ENCODE measurements at regions not wholly inside any gene's neighbourhood (a gene's known extent, or its start where the extent isn't known, plus 50 kb on each side); places are given as distances from the start of the nearest gene placed in this dataset.

DNA sequence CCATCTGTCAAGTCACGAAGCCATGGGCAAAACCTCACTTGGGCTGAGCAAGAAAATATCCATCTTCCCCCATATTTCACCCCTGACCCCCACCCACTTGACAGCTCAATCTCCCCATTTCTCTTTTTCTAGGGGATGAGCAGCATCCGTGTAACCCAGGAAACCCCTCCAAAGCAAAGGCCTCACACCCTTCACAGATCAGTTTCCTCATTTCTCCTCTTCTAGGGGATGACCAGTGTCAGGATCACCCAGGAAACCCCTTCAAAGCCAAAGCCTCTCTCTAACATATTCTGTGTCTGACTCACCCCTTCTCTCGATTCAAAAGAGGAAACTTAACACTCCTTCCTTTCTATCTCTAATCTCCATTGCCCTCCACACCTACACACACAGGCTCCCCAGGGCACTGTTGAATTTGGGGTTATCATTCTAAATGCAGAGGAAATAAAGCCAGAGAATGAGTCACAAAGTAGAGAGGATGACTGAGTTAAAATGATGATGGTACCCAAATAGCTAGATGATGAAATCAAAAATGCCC is 439.7 kb downstream of the BUD13 start:
- Histone ChIP-seq H3K4me1 (ENCODE audit: control insufficient read depth in 2 of 2, insufficient read depth in 2 of 2, low read length in 2 of 2) (no peaks in the 10 kb centered on the region), H3K36me3 (ENCODE audit: control insufficient read depth in 2 of 2, insufficient read depth in 2 of 2, low read length in 1 of 2) (no peaks in the 10 kb centered on the region), H3K27ac (ENCODE audit: low read depth in 1 of 2, low read length in 1 of 2) (no peak overlapping the region), H3K9me3 (ENCODE audit: control insufficient read depth in 2 of 2, insufficient read depth in 1 of 2, low read length in 1 of 2) (no peaks in the 10 kb centered on the region), H3K27me3 (ENCODE audit: control insufficient read depth in 2 of 2, insufficient read depth in 1 of 2, low read length in 1 of 2) (no peaks in the 10 kb centered on the region), H3K4me3 (ENCODE audit: low read length in 2 of 2) (no peak overlapping the region)
- 69% methylated on average over 3 of the region's 3 CpGs for WGBS
- DNase-seq (ENCODE audit: low read depth in 6 of 9, low spot score in 9 of 9): no peak

DNA sequence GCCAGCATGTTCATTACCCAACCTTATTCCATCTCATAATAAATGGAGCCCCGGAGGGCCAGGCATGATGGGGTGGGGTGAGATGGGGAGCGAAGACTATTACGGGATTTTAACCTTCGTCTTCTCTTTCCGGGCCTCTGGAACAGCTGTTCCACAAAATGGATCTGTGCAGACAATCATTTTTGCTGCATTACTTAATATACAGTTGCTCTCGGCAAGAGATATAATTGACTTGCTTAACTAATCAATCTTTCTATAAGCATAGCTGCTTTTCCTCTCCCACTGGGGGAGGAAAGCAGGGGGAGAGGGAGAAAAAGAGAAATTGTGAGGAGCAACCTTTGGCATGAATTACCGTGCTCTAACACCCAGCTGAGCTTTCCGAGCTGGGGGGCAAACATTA is 440.4 kb downstream of the BUD13 start:
- Histone ChIP-seq H3K36me3 (ENCODE audit: control insufficient read depth in 2 of 2, insufficient read depth in 2 of 2, low read length in 1 of 2) (no peaks in the 10 kb centered on the region), H3K27ac (ENCODE audit: low read depth in 1 of 2, low read length in 1 of 2) (no peak overlapping the region), H3K9me3 (ENCODE audit: control insufficient read depth in 2 of 2, insufficient read depth in 1 of 2, low read length in 1 of 2) (no peaks in the 10 kb centered on the region), H3K27me3 (ENCODE audit: control insufficient read depth in 2 of 2, insufficient read depth in 1 of 2, low read length in 1 of 2) (no peaks in the 10 kb centered on the region), H3K4me1 (ENCODE audit: control insufficient read depth in 2 of 2, insufficient read depth in 2 of 2, low read length in 2 of 2) (no peaks in the 10 kb centered on the region), H3K4me3 (ENCODE audit: low read length in 2 of 2) (no peak overlapping the region)
- WGBS: 92% methylated on average over 8 of the region's 8 CpGs
- no peak for DNase-seq (ENCODE audit: low read depth in 6 of 9, low spot score in 9 of 9)

DNA sequence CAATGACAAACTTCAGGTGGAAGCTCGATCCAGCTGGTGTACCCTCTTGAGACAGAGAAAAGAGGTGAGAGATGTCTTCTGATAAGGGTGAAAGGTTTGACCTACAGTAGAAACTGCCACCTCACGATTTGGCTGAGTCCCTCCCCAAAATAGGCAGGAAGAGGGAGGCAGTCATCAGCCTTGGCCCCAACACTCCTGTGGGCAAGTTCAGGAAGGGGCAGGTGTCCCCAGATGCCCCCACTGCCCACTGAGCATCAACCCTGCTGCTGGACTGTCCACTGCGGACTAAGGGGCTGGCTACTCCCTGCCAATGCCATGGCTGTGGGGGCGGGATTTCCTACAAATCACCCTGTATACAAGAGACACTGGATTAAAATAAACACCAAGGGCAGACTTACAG is 441.4 kb downstream of the BUD13 start:
- H3K27me3 ChIP-seq (ENCODE audit: control insufficient read depth in 2 of 2, insufficient read depth in 1 of 2, low read length in 1 of 2): no peaks in the 10 kb centered on the region
- no peaks in the 10 kb centered on the region for H3K9me3 ChIP-seq (ENCODE audit: control insufficient read depth in 2 of 2, insufficient read depth in 1 of 2, low read length in 1 of 2)
- no peak overlapping the region for H3K4me3 ChIP-seq (ENCODE audit: low read length in 2 of 2)
- H3K4me1 ChIP-seq (ENCODE audit: control insufficient read depth in 2 of 2, insufficient read depth in 2 of 2, low read length in 2 of 2): no peaks in the 10 kb centered on the region
- H3K27ac ChIP-seq (ENCODE audit: low read depth in 1 of 2, low read length in 1 of 2): no peak overlapping the region
- 90% methylated on average over 4 of the region's 4 CpGs for WGBS
- H3K36me3 ChIP-seq (ENCODE audit: control insufficient read depth in 2 of 2, insufficient read depth in 2 of 2, low read length in 1 of 2): no peaks in the 10 kb centered on the region
- DNase-seq (ENCODE audit: low read depth in 6 of 9, low spot score in 9 of 9): no peak

DNA sequence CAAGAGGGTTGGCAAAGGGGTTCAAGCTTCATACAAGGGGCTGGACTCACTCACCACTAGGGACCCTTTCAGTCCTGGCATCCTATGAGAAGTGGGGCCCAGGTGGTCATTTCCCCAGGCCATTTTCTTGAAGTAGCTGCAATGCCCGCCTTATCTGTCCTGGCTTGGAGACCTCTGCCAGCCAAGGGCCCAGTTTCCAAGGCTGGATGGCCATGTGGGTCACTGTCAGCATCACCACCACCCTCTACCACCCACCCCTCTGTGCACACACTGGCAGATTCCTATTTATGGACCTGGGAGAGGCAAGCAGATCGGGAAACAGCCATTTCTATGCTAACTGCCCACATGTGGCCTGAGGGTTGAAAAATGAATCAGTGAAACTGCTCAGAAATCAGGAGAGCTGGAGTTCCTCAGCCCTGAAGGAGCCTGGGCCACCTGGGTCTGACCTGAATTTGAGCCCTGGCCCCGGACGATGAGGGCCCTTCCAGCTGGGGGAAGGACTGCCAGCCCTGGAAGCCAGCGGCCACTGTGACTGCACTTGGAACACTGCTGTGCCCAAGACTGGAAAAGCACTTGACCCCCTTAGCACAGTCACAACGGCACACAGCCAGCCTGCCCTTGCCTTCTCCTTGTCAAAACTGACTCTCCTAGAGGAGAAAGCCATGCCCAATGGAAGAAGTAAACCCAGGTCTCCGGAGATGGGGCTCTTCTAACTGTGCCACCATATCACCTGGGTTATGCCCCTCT is 442.2 kb downstream of the BUD13 start:
- H3K4me1 ChIP-seq (ENCODE audit: control insufficient read depth in 2 of 2, insufficient read depth in 2 of 2, low read length in 2 of 2): no peaks in the 10 kb centered on the region
- WGBS: 94% methylated on average over 7 of the region's 7 CpGs
- no peak for DNase-seq (ENCODE audit: low read depth in 6 of 9, low spot score in 9 of 9)
- H3K9me3 ChIP-seq (ENCODE audit: control insufficient read depth in 2 of 2, insufficient read depth in 1 of 2, low read length in 1 of 2): no peaks in the 10 kb centered on the region
- H3K36me3 ChIP-seq (ENCODE audit: control insufficient read depth in 2 of 2, insufficient read depth in 2 of 2, low read length in 1 of 2): no peaks in the 10 kb centered on the region
- H3K27me3 ChIP-seq (ENCODE audit: control insufficient read depth in 2 of 2, insufficient read depth in 1 of 2, low read length in 1 of 2): no peaks in the 10 kb centered on the region
- H3K4me3 ChIP-seq (ENCODE audit: low read length in 2 of 2): no peak overlapping the region
- no peak overlapping the region for H3K27ac ChIP-seq (ENCODE audit: low read depth in 1 of 2, low read length in 1 of 2)

DNA sequence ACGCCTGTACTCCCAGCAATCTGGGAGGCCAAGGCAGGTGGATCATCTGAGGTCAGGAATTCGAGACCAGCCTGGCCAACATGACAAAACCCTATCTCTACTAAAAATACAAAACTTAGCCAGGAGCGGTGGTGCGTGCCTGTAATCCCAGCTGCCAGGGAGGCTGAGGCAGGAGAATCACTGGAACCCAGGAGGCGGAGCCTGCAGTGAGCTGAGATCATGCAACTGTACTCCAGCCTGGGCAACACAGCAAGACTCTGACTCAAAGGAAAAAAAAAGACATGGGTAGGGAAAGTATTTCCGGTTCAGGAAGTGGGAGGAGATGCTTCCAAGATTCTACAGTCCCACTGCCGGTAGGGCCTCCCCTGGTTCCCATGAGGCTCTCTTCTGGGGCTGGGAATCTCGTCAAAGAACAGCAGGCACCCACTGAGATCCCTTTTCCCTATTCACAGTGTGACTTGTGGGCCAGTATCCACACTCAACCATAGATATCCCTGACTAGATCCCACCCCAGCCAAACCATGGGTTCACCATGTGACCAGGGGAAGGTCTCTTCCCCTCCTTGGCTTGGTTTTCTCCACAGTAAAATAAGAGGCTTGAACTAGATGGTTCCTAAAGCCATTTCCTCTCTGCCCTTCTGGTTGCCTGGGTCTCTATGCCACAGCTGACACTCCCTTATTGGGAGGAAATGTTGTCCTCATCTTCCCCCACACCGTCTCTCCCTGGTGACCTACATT is 443.3 kb downstream of the BUD13 start:
- H3K4me1 ChIP-seq (ENCODE audit: control insufficient read depth in 2 of 2, insufficient read depth in 2 of 2, low read length in 2 of 2): no peaks in the 10 kb centered on the region
- H3K36me3 ChIP-seq (ENCODE audit: control insufficient read depth in 2 of 2, insufficient read depth in 2 of 2, low read length in 1 of 2): no peaks in the 10 kb centered on the region
- no peak for DNase-seq (ENCODE audit: low read depth in 6 of 9, low spot score in 9 of 9)
- no peak overlapping the region for H3K4me3 ChIP-seq (ENCODE audit: low read length in 2 of 2)
- no peak overlapping the region for H3K27ac ChIP-seq (ENCODE audit: low read depth in 1 of 2, low read length in 1 of 2)
- H3K9me3 ChIP-seq (ENCODE audit: control insufficient read depth in 2 of 2, insufficient read depth in 1 of 2, low read length in 1 of 2): no peaks in the 10 kb centered on the region
- WGBS: 88% methylated on average over 9 of the region's 9 CpGs
- H3K27me3 ChIP-seq (ENCODE audit: control insufficient read depth in 2 of 2, insufficient read depth in 1 of 2, low read length in 1 of 2): no peaks in the 10 kb centered on the region

DNA sequence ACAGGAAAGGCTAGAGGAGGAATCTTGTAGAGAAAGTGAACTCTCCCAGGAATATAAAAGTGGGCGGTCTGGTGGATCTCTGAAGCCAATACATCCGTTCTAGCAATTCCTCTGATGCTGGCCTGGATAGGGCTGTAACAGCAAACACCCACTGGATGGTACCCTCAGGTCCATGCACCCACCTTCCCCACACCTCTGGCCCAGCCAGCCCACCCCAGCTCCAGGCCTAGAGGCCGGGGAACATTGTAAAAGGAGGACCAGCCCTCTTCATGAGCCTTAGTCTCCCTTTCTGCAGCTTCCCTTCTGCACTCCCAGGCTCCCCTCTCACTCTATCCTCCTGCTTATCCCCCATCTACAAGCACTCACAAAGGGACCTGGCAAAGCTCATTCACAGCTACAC is 443.9 kb downstream of the BUD13 start:
- no peak overlapping the region for H3K27ac ChIP-seq (ENCODE audit: low read depth in 1 of 2, low read length in 1 of 2)
- no peaks in the 10 kb centered on the region for H3K27me3 ChIP-seq (ENCODE audit: control insufficient read depth in 2 of 2, insufficient read depth in 1 of 2, low read length in 1 of 2)
- no peaks in the 10 kb centered on the region for H3K36me3 ChIP-seq (ENCODE audit: control insufficient read depth in 2 of 2, insufficient read depth in 2 of 2, low read length in 1 of 2)
- DNase-seq (ENCODE audit: low read depth in 6 of 9, low spot score in 9 of 9): no peak
- H3K4me3 ChIP-seq (ENCODE audit: low read length in 2 of 2): no peak overlapping the region
- H3K9me3 ChIP-seq (ENCODE audit: control insufficient read depth in 2 of 2, insufficient read depth in 1 of 2, low read length in 1 of 2): no peaks in the 10 kb centered on the region
- 82% methylated on average over 3 of the region's 3 CpGs for WGBS
- H3K4me1 ChIP-seq (ENCODE audit: control insufficient read depth in 2 of 2, insufficient read depth in 2 of 2, low read length in 2 of 2): no peaks in the 10 kb centered on the region

DNA sequence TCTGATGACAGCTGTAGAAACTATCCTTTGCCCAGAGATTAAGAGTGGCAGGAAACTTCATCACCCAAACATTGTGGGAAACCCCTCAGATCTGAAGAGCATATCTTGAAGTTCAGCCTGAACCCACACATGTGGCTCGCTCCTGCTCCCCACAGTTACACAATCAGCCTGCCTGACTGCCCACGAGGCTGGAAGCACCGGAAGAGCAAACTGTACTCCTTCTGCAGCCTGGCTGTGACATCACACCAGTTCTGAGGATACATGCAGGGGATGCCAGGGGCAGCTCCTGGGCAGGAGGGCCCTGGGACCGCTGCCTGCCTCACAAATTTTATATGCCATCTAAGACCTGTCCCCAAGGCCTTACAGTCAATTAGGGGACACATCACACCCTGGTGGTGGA is 444.4 kb downstream of the BUD13 start:
- Histone ChIP-seq H3K36me3 (ENCODE audit: control insufficient read depth in 2 of 2, insufficient read depth in 2 of 2, low read length in 1 of 2) (no peaks in the 10 kb centered on the region), H3K27me3 (ENCODE audit: control insufficient read depth in 2 of 2, insufficient read depth in 1 of 2, low read length in 1 of 2) (no peaks in the 10 kb centered on the region), H3K27ac (ENCODE audit: low read depth in 1 of 2, low read length in 1 of 2) (no peak overlapping the region), H3K9me3 (ENCODE audit: control insufficient read depth in 2 of 2, insufficient read depth in 1 of 2, low read length in 1 of 2) (no peaks in the 10 kb centered on the region), H3K4me1 (ENCODE audit: control insufficient read depth in 2 of 2, insufficient read depth in 2 of 2, low read length in 2 of 2) (no peaks in the 10 kb centered on the region), H3K4me3 (ENCODE audit: low read length in 2 of 2) (no peak overlapping the region)
- WGBS: 83% methylated on average over 4 of the region's 4 CpGs
- DNase-seq (ENCODE audit: low read depth in 6 of 9, low spot score in 9 of 9): no peak

DNA sequence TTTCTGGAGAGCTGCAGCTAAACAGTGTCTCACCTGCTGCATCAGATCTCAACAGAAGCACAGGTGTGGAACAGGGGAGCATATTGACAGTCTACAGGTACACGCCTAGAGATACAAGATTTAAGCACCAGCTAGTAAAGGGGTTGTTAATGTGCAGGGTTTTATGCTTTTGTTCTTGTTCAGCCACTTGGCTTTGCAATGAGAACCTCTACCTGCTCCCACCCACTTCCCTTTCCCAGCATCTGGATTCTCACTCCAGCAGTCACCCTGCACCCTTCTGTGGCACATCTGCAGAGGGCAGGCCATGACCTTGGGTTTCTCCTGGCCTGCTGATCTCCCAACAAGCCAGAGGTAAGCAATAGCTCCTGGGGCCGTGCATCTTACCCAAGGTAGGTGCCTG is 446.6 kb downstream of the BUD13 start:
- H3K9me3 ChIP-seq (ENCODE audit: control insufficient read depth in 2 of 2, insufficient read depth in 1 of 2, low read length in 1 of 2): no peaks in the 10 kb centered on the region
- H3K4me3 ChIP-seq (ENCODE audit: low read length in 2 of 2): no peak overlapping the region
- no peak overlapping the region for H3K27ac ChIP-seq (ENCODE audit: low read depth in 1 of 2, low read length in 1 of 2)
- no peaks in the 10 kb centered on the region for H3K4me1 ChIP-seq (ENCODE audit: control insufficient read depth in 2 of 2, insufficient read depth in 2 of 2, low read length in 2 of 2)
- WGBS: 82% methylated on average over 2 of the region's 2 CpGs
- H3K36me3 ChIP-seq (ENCODE audit: control insufficient read depth in 2 of 2, insufficient read depth in 2 of 2, low read length in 1 of 2): no peaks in the 10 kb centered on the region
- no peaks in the 10 kb centered on the region for H3K27me3 ChIP-seq (ENCODE audit: control insufficient read depth in 2 of 2, insufficient read depth in 1 of 2, low read length in 1 of 2)
- DNase-seq (ENCODE audit: low read depth in 6 of 9, low spot score in 9 of 9): no peak

DNA sequence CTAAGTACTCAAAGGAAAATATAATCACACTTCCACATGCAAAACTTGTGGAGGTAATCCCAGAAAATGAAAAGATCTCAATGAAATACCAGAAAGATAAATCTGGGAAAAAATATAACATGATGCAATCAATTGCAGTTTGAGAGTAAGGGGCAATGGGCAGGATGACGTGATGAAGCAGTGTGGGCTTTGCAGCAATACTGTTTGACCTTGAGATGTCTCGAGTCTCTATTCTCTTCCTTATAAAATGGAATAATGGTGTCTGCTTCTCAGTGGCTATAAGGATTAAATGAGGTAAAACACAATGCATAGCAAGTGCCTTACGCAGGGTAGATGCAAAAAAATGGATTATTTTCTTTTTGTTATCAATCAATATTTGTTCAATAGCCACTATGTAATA is 447.5 kb downstream of the BUD13 start:
- no peak overlapping the region for H3K4me3 ChIP-seq (ENCODE audit: low read length in 2 of 2)
- H3K27ac ChIP-seq (ENCODE audit: low read depth in 1 of 2, low read length in 1 of 2): no peak overlapping the region
- H3K27me3 ChIP-seq (ENCODE audit: control insufficient read depth in 2 of 2, insufficient read depth in 1 of 2, low read length in 1 of 2): no peaks in the 10 kb centered on the region
- WGBS: 87% methylated on average over 3 of the region's 3 CpGs
- no peaks in the 10 kb centered on the region for H3K9me3 ChIP-seq (ENCODE audit: control insufficient read depth in 2 of 2, insufficient read depth in 1 of 2, low read length in 1 of 2)
- H3K36me3 ChIP-seq (ENCODE audit: control insufficient read depth in 2 of 2, insufficient read depth in 2 of 2, low read length in 1 of 2): no peaks in the 10 kb centered on the region
- H3K4me1 ChIP-seq (ENCODE audit: control insufficient read depth in 2 of 2, insufficient read depth in 2 of 2, low read length in 2 of 2): no peaks in the 10 kb centered on the region
- DNase-seq (ENCODE audit: low read depth in 6 of 9, low spot score in 9 of 9): no peak

Data from thymus (tissue), 11 donors.